ENCODE measurements at regions not wholly inside any gene's neighbourhood (a gene's known extent, or its start where the extent isn't known, plus 50 kb on each side); places are given as distances from the start of the nearest gene placed in this dataset.
A peak's percentile ranks its signal among the peaks of the same experiment; 100 is the strongest.
"Not testable (repeated sequence)": the region's sequence is repeated elsewhere in the genome, so short reads cannot be mapped to it uniquely, and the experiment has no call there.

DNA sequence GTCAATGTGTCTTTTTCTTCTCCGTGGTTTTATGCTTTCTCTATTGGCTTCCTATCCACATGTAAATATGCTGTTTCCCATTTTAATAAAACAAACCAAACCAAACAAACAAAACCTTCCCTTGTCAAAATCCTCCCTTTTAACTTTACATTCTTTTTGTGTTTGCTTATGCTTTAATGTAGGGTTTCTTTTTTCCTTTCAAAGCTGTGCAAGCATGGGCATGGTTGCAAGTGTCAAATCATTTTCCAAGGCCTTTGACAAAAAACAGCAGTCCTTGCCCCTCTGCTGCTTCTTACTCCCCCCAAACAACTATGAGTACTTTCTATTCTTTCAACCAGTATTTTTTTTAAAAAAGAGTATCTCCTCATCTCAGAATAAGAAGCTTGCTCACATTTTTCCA lies 66.0 kb upstream of the ACYP2 start (continued):
- TF ChIP-seq RAD21 (IDR thresholded peaks at IDR 0.05; ENCODE audit: insufficient read depth, low read depth, low read length) (no peak), HCFC1 (IDR thresholded peaks at IDR 0.05; ENCODE audit: low read length) (no peak)

DNA sequence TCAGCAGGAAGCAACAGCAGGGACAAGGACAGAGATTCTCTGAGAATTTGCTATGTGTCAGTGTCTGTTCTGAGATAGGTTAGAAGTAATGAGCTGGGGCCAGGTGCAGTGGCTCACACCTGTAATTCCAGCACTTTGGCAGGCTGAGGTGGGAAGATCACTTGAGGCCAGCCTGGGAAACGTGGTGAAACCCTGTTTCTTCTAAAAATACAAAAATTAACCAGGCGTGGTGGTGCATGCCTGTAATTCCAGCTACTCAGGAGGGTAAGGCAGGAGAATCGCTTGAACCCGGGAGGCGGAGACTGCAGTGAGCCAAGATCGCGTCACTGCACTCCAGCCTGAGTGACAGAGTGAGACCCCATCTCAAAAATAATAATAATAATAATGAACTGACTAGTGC lies 66.5 kb upstream of the ACYP2 start:
- RAD21 ChIA-PET (ENCODE audit: unreplicated experiment) = interaction anchor here (0.6 to 1.1 kb wide), 2 partner anchors 99 to 287 kb away, joined by 3 read pairs; no protein-coding TSS in a partner anchor
- H3K36me3 ChIP-seq (ENCODE audit: control insufficient read depth in 2 of 2, insufficient read depth in 2 of 2, low read length in 1 of 2); DNase-seq (ENCODE audit: low read depth, low spot score); H3K27me3 ChIP-seq (replicated peaks in 1 of 2; ENCODE audit: control insufficient read depth in 2 of 2, insufficient read depth in 2 of 2, low read length in 1 of 2); H3K4me2 ChIP-seq (ENCODE audit: control insufficient read depth, insufficient read depth); intact Hi-C loops (cut with micrococcal nuclease; ENCODE audit: unreplicated experiment); H3K79me2 ChIP-seq (ENCODE audit: control insufficient read depth, insufficient read depth, low read length); H3K27ac ChIP-seq (ENCODE audit: control insufficient read depth, insufficient read depth); FAIRE-seq; H3K9ac ChIP-seq (ENCODE audit: control insufficient read depth, insufficient read depth, low read length); in situ Hi-C loops (cut with MboI); H3K4me3 ChIP-seq; H2AFZ ChIP-seq (ENCODE audit: control insufficient read depth, low read depth, low read length); H3K9me3 ChIP-seq (replicated peaks; ENCODE audit: control insufficient read depth, insufficient read depth, low read length); POLR2A ChIA-PET; ATAC-seq; H4K20me1 ChIP-seq (ENCODE audit: control insufficient read depth, insufficient read depth); BruUV-seq (replicated peaks): not testable (repeated sequence)
- SMC1A ChIA-PET (ENCODE audit: uncharacterized antibody, unreplicated experiment) = interaction anchor here (0.6 to 1.9 kb wide), 3 partner anchors 11 to 379 kb away, joined by 3 to 6 read pairs (median 4); no protein-coding TSS in a partner anchor
- 81% methylated on average over 7 of the region's 7 CpGs for WGBS (ENCODE audit: insufficient coverage, insufficient replicate concordance, low lambda C conversion rate, missing lambda C conversion rate)
- CTCF ChIA-PET = interaction anchor here (1.3 kb wide), 1 partner anchor 58 kb away, joined by 5 read pairs; no protein-coding TSS in a partner anchor
- peaks cover 15% of the 10 kb centered on the region for H3K4me1 ChIP-seq (ENCODE audit: control insufficient read depth, insufficient read depth, low read length)

DNA sequence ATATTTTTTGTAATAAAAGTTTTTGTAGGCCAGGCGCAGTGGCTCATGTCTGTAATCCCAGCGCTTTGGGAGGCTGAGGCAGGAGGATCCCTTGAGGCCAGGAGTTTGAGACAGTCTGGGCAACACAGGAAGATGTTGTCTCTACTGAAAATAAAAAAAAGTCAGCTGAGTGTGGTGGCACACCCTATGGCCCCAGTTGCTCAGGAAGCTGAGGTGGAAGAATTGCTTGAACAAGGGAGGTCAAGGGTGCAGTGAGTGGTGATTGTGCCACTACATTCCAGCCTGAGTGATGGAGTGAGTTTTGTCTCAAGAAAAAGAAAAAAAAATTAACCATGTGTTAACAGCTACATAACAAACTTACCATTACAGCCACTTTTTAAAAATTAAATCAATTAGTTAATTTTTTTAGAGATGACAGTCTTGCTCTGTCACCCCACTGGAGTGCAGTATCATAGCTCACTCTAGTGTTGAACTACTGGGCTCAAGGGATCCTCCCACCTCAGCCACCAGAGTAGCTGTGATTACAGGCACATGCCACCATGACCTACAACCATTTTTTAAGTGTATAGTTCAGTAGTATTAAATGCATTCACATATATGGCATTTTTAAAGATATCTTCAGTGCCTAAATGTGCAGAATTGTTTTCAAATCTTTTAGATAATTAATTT lies 67.2 kb upstream of the ACYP2 start:
- no peaks in the 10 kb centered on the region for H4K20me1 ChIP-seq (ENCODE audit: control insufficient read depth, insufficient read depth)
- ChIA-PET CTCF (no interaction called here), SMC1A (ENCODE audit: uncharacterized antibody, unreplicated experiment) (interaction anchor here (0.6 to 1.9 kb wide), 2 partner anchors 11 to 378 kb away, joined by 4 to 6 read pairs; no protein-coding TSS in a partner anchor), POLR2A (interaction anchor here (0.6 kb wide), 1 partner anchor 257 kb away, joined by 3 read pairs; no protein-coding TSS in a partner anchor), RAD21 (ENCODE audit: unreplicated experiment) (no interaction called here)
- no TSS peak for BruUV-seq (replicated peaks)
- 100% methylated on average over 2 of the region's 2 CpGs for WGBS (ENCODE audit: insufficient coverage, insufficient replicate concordance, low lambda C conversion rate, missing lambda C conversion rate)
- H3K4me1 ChIP-seq (ENCODE audit: control insufficient read depth, insufficient read depth, low read length) = peaks cover 8% of the 10 kb centered on the region
- H3K4me2 ChIP-seq (ENCODE audit: control insufficient read depth, insufficient read depth) = no peak overlapping the region
- no peaks in the 10 kb centered on the region for H3K36me3 ChIP-seq (ENCODE audit: control insufficient read depth in 2 of 2, insufficient read depth in 2 of 2, low read length in 1 of 2)
- H3K27me3 ChIP-seq (replicated peaks in 1 of 2; ENCODE audit: control insufficient read depth in 2 of 2, insufficient read depth in 2 of 2, low read length in 1 of 2) = no peaks in the 10 kb centered on the region
- in situ Hi-C loops (cut with MboI) = no loop called here
- no peak overlapping the region for H3K4me3 ChIP-seq
- TF ChIP-seq, protein P1, sequence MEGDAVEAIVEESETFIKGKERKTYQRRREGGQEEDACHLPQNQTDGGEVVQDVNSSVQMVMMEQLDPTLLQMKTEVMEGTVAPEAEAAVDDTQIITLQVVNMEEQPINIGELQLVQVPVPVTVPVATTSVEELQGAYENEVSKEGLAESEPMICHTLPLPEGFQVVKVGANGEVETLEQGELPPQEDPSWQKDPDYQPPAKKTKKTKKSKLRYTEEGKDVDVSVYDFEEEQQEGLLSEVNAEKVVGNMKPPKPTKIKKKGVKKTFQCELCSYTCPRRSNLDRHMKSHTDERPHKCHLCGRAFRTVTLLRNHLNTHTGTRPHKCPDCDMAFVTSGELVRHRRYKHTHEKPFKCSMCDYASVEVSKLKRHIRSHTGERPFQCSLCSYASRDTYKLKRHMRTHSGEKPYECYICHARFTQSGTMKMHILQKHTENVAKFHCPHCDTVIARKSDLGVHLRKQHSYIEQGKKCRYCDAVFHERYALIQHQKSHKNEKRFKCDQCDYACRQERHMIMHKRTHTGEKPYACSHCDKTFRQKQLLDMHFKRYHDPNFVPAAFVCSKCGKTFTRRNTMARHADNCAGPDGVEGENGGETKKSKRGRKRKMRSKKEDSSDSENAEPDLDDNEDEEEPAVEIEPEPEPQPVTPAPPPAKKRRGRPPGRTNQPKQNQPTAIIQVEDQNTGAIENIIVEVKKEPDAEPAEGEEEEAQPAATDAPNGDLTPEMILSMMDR (IDR thresholded peaks at IDR 0.05 in 2 of 3, conservative IDR thresholded peaks at IDR 0.05 in 1 of 3; ENCODE audit: control insufficient read depth in 2 of 3, extremely low read depth in 1 of 3, insufficient read depth in 1 of 3, low read depth in 3 of 3, low read length in 3 of 3) = peak in 1 of 3 experiments; percentile 6; a peak in 1 of 6 replicates
- TF ChIP-seq, protein P2, sequence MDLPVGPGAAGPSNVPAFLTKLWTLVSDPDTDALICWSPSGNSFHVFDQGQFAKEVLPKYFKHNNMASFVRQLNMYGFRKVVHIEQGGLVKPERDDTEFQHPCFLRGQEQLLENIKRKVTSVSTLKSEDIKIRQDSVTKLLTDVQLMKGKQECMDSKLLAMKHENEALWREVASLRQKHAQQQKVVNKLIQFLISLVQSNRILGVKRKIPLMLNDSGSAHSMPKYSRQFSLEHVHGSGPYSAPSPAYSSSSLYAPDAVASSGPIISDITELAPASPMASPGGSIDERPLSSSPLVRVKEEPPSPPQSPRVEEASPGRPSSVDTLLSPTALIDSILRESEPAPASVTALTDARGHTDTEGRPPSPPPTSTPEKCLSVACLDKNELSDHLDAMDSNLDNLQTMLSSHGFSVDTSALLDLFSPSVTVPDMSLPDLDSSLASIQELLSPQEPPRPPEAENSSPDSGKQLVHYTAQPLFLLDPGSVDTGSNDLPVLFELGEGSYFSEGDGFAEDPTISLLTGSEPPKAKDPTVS (IDR thresholded peaks at IDR 0.05; ENCODE audit: low read depth, low read length) = no peak
- no peak for TF ChIP-seq CHD2 (IDR thresholded peaks at IDR 0.05; ENCODE audit: borderline replicate concordance, low read depth, low read length)
- intact Hi-C loops (cut with micrococcal nuclease; ENCODE audit: unreplicated experiment) = no loop called here
- DNase-seq (ENCODE audit: low read depth, low spot score) (no peak), FAIRE-seq (no peak), ATAC-seq (peak; percentile 40; the same call in 1 of the 3 replicates)
- H3K79me2 ChIP-seq (ENCODE audit: control insufficient read depth, insufficient read depth, low read length) = no peaks in the 10 kb centered on the region
- H3K27ac ChIP-seq (ENCODE audit: control insufficient read depth, insufficient read depth) = no peak overlapping the region
- no peak overlapping the region for H2AFZ ChIP-seq (ENCODE audit: control insufficient read depth, low read depth, low read length)
- no peak overlapping the region for H3K9ac ChIP-seq (ENCODE audit: control insufficient read depth, insufficient read depth, low read length)
- peaks cover 1% of the 10 kb centered on the region; the same call in 2 of the 3 replicates for H3K9me3 ChIP-seq (replicated peaks; ENCODE audit: control insufficient read depth, insufficient read depth, low read length)
